ENCODE measurements at regions not wholly inside any gene's neighbourhood (a gene's known extent, or its start where the extent isn't known, plus 50 kb on each side); places are given as distances from the start of the nearest gene placed in this dataset.

- TF ChIP-seq CTCF (IDR thresholded peaks at IDR 0.05) (no peak), POLR2AphosphoS5 (IDR thresholded peaks at IDR 0.05) (no peak), POLR2A (IDR thresholded peaks at IDR 0.05; ENCODE audit: low read depth) (no peak)
Observed at GRCh38 chrX:143095816-143096215, 70.1 kb downstream of the SPANXN4 start.

Data from esophagus muscularis mucosa (tissue), 3 donors.